Superior temporal gyrus (tissue), 1 donor: ENCODE measurements at regions not wholly inside any gene's neighbourhood (a gene's known extent, or its start where the extent isn't known, plus 50 kb on each side); places are given as distances from the start of the nearest gene placed in this dataset.
A peak's percentile ranks its signal among the peaks of the same experiment; 100 is the strongest.
"Not testable (repeated sequence)": the region's sequence is repeated elsewhere in the genome, so short reads cannot be mapped to it uniquely, and the experiment has no call there.

Source experiments
- DNase-seq: peaks from one replicate; pipeline ENCODE4 v3.0.0-alpha.2; 2016; ENCODE audit errors: extremely low spot score

DNA sequence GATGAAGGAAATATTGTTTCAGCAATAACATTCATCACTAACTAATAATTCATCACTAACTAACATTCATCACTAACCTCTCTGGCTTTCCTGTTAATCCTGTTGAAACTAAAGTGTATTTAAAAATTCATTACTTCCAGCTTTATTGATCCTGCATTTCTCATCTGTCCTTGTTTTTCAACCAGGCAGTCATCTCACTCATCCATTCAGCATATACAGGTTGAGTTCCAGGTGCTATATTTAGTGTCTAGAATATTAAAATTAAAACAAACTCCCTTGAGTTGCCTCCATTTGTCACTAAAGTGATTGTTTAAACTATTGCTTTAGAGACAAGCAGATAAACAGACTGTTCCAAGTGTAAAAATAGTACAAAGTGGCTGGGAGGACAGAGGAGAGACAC is 58.1 kb downstream of the ATXN7L3B start:
- DNase-seq = no peak

DNA sequence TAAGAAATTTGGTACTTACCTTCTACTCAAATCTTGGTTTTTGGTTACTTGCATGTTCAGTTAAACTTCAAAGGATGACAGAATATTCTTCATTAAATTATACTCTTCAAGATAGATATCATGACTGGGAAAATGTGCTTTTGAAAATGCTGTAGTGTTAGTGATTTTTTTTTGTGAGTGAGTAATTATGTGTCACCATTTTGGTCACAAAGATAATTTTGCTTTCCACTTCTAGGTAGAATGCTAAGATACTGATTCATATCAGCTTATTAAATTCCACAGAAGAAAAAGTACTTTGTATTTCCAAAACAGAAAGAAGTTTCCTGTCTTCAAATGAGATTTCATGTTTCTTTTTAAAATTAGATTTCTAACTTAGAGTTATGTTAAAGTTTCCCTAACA is 61.2 kb downstream of the ATXN7L3B start:
- no peak for DNase-seq

GRCh38 chr12:74599932-74600331 is 62.3 kb downstream of the ATXN7L3B start:
- no peak for DNase-seq

DNA sequence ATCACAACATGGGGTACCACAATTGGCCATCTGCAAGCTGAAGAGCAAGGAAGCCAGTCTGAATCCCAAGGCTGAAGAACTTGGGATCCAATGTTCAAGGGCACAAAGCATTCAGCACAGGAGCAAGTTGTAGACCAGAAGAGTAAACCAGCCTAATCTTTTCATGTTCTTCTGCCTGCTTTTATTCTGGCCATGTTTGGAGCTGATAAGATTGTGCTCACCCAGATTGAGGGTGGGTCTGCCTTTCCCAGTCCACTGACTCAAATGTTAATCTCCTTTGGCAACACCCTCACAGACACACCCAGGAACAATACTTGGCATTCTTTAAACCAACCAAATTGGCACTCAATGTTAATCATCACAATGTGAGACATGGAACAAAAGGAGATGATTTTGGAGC is 63.2 kb downstream of the ATXN7L3B start:
- DNase-seq = not testable (repeated sequence)

DNA sequence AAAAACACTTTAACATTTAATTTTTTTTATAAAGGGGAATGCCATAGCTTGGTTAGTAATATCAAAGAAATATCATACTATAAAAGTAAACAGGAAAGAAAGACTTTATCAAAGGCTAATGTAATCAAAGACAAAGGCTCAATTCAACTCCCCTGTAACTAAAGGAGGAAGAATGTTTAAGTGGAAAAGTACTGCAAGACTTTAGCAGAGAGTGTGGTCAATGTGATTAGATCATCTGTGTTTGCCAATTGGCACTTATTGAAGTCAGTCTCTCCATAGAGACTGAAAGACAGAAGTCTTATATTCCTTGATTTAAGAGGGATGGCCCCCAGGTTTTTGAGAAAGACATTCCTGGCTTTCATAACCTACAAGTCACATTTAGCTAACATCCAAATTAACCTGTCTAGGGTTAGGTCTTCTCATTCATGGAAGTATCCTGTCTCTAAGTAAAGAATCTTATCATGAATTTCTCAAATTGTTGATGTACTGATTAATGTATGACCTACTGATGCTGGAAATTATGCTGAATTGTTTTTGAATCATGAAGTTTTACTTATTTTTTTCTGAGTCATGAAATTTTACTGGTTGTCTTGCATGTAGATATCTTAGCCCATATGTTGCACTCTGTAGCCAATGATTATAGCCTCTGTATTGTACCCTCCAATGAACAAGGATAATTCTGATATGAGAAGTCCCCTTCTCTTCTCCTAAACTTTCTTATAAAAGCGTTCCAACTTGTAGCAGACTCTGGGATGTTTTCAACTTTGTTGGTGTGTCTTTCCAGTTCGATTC is 65.4 kb downstream of the ATXN7L3B start:
- DNase-seq = no peak

DNA sequence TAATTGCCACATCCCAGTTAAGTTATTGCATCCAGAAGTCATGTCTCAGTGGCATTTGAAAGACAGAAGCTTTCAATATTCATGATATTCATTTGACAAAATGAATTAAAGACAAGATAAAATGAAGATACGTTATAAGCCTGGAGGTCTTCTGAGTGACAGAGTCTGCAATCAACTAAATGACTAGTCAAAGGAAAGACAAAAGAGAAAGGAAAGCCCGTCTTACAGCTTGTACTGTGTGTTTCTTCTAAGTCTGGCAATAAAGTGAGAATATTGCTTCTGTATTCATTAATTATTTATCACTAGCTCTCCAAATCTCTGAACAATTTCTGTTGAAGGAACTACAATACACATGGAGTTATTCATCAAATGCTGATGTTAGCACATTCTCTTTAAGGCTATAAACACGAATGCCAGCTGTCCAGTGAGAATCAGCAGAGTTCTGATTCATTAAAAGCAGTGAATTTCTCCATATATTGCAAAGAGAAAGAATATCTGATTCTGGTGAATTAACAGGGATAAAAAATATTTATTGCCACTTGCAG is 70.7 kb downstream of the ATXN7L3B start:
- no peak for DNase-seq

DNA sequence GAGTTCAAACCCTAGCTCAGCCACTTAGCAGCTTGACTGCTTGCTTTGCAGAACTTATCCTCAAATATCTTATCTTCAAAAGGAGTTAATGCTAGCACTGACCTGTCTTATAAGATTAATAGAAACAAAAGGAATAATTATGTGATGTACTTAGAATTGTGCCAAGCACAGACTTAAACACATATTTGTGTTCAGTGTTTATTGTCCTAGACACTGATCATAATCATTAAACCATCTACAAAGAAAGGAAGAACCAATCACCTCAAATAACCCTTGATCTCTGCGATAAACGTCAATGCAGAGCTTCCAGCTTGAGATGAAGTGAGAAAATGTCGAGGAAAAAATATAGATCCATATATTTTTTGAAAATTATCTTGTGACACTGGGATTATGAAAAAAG is 73.1 kb downstream of the ATXN7L3B start:
- no peak for DNase-seq

GRCh38 chr12:74614426-74614825 is 76.8 kb downstream of the ATXN7L3B start:
- DNase-seq = no peak

DNA sequence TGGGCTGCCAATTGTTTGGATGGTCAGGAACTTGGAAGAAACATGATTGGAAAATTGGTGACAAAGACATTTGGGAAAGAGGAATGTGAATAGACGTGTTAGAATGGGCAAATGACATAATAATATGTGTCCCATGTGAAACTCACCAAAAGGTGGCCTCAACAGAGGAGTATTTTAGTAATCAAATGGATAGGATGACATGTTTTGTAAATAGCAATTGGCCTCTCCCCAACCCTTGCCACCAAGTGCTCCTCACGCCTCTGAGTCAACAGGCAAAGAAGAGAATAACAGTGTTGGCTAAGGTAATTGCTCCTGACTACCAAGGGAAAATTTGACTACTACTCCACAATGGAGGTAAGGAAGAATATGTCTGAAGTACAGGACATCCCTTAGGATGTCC is 81.4 kb downstream of the ATXN7L3B start:
- no peak for DNase-seq

DNA sequence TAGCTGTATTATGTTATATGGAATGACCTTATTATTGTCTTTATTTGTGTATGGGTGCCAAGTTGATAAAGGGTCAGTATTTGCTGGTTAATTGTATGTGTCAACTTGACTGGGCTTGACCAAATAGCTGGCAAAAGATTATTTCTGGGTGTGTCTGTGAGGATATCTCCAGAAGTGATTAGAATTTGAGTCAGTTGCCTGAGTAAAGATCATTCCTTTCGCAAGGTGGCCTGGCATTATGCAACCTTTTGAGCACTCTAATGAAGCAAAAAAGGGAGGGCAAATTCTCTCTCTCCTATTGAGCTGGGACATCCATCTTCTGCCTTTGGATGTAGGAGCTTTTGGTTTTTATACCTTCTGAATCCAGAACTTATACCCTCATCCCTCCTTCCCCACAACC is 82.2 kb downstream of the ATXN7L3B start:
- no peak for DNase-seq

GRCh38 chr12:74620921-74621320 is 83.3 kb downstream of the ATXN7L3B start:
- no peak for DNase-seq

DNA sequence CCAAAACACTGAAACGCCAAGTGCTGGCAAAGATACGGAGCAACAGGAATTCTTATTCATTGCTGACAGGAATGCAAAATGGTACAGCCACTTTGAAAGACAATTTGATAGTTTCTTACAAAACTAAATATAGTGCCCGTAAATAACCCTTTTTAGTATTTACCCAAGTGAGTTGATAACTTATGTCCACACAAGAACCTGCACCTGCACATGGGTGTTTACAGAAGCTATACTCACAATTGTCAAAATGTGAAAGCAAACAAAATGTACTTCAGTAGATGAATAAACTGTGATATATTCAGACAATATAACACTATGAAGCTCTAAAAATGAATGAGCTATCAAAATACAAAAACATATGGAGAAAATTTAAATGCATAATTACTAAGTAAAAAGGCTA is 86.6 kb downstream of the ATXN7L3B start:
- DNase-seq = no peak

DNA sequence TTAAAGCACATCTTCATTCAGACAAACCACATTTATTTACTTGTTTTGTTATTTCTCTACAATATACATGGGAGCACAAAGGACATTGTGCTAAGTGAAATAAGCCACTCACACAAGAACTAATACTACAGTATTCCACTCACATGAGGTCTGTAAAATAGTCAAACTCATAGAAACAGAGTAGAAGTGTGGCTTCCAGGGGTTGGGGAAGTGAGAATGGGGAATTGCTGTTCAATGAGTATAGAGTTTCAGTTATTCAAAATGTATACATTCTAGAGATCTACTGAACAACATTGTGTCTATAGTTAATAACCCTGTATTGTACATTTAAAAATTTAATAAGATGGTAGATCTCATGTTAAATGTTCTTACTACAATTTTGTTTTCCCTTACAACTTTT is 88.8 kb downstream of the ATXN7L3B start:
- DNase-seq = no peak

GRCh38 chr12:74641262-74641661 is 103.6 kb downstream of the ATXN7L3B start:
- DNase-seq = no peak

DNA sequence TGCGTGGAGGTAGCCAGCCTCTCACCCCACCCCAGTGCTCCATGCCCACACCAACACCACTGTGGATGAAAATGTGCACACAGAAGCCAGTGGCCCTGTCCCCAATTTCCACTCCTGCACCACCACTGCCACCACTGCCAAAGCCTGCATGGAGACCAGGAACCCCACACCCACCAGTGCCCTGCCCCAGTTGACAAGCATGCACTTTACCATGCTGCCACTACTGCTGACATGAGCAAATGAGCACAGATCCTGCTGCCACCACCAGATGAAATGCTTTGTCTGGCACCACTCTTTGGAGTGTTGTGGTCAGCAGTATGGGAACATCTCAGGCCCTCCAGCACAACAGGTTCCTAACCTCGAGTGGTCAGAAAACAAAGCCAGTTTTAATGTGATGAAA is 104.1 kb downstream of the ATXN7L3B start:
- no peak for DNase-seq

GRCh38 chr12:74644681-74645080 is 107.0 kb downstream of the ATXN7L3B start:
- peak; percentile 33 for DNase-seq

- DNase-seq = peak; percentile 80
These were observed 109.2 kb downstream of the ATXN7L3B start for GRCh38 chr12:74646831-74647230.

GRCh38 chr12:74647256-74647655 is 109.6 kb downstream of the ATXN7L3B start:
- peak; percentile 61 for DNase-seq

GRCh38 chr12:74656251-74656650 is 118.6 kb downstream of the ATXN7L3B start:
- no peak for DNase-seq

GRCh38 chr12:74660442-74660841 is 122.8 kb downstream of the ATXN7L3B start:
- DNase-seq = no peak

GRCh38 chr12:74663958-74664357 is 126.3 kb downstream of the ATXN7L3B start:
- no peak for DNase-seq

- DNase-seq = no peak
These were observed 128.1 kb downstream of the ATXN7L3B start for GRCh38 chr12:74665690-74666089.

DNA sequence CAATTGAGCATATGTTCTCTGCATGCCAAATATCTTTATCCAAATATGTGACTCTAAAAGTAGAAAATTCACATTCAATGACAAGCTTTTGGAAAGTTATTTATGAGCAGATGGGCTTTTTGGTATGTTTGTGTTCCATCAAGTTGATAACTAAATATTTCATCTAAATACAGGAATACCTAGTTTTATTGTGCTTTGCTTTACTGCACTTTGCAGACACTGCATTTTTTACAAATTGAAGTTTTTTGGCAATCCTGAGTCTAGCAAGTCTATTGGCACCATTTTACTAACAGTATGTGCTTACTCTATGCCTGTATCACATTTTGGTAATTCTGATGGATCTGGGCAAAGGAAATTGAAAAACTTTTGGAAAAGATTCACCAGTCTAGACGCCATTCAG is 133.8 kb downstream of the ATXN7L3B start:
- no peak for DNase-seq

DNA sequence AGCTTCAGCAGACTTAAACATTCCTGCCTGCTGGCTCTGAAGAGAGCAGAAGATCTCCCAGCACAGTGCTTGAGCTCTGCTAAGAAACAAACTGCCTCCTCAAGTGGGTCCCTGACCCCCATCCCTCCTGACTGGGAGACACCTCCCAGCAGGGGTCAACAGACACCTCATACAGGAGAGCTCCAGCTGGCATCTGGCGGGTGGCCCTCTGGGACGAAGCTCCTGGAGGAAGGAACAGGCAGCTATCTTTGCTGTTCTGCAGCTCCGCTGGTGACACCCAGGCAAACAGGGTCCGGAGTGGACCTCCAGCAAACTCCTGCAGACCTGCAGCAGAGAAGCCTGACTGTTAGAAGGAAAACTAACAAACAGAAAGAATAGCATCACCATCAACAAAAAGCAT is 139.3 kb downstream of the ATXN7L3B start:
- not testable (repeated sequence) for DNase-seq
